HCT116 (cell line): ENCODE measurements at regions not wholly inside any gene's neighbourhood (a gene's known extent, or its start where the extent isn't known, plus 50 kb on each side); places are given as distances from the start of the nearest gene placed in this dataset.

ENCODE experiments used
- CEBPB ChIP-seq: IDR thresholded peaks from 2 replicates; pipeline ENCODE4 v1.6.1; 2012; ENCODE audit warnings: low read depth
- EZH2 ChIP-seq: fragments of 200-600 bp; sonication (generic); IDR thresholded peaks from 2 replicates; pipeline ENCODE4 v1.6.1; 2017; ENCODE audit warnings: antibody characterized with exemption, mixed run types
- FOSL1 ChIP-seq: IDR thresholded peaks from 2 replicates; pipeline ENCODE4 v1.6.1; 2012; ENCODE audit warnings: low read depth
- JUND ChIP-seq: IDR thresholded peaks from 2 replicates; pipeline ENCODE4 v1.6.1; 2012
- POLR2A ChIP-seq: IDR thresholded peaks from 2 replicates; pipeline ENCODE4 v1.7.0; 2011; ENCODE audit warnings: borderline replicate concordance; ENCODE audit not compliant: insufficient read depth, insufficient read length; ENCODE audit errors: extremely low read depth
- POLR2AphosphoS5 ChIP-seq: IDR thresholded peaks from 2 replicates; pipeline ENCODE4 v1.6.1; 2011; ENCODE audit warnings: mild to moderate bottlenecking, low read depth, low read length, moderate library complexity
- RAD21 ChIP-seq: IDR thresholded peaks from 2 replicates; pipeline ENCODE4 v1.6.1; 2012; ENCODE audit warnings: low read depth, mild to moderate bottlenecking
- SP1 ChIP-seq: IDR thresholded peaks from 2 replicates; pipeline ENCODE4 v1.6.1; 2012; ENCODE audit warnings: low read depth
- SRF ChIP-seq: IDR thresholded peaks from 2 replicates; pipeline ENCODE4 v1.6.1; 2012; ENCODE audit warnings: low read depth
- TCF7L2 ChIP-seq: IDR thresholded peaks from 2 replicates; pipeline ENCODE4 v1.7.0; 2011; ENCODE audit warnings: borderline replicate concordance, inconsistent platforms; ENCODE audit not compliant: insufficient read depth, insufficient read length; ENCODE audit errors: extremely low read depth
- YY1 ChIP-seq: IDR thresholded peaks from 2 replicates; pipeline ENCODE4 v1.6.1; 2011; ENCODE audit warnings: low read length, low read depth, moderate library complexity, mild to moderate bottlenecking; ENCODE audit not compliant: insufficient replicate concordance; ENCODE audit errors: extremely low read depth
- TF ChIP-seq, protein P1 (sequence below), 3 experiments: fragments of 200-600 bp in 1 of 3; sonication (generic) in 1 of 3; IDR thresholded peaks in 2 of 3; conservative IDR thresholded peaks in 1 of 3; 2 replicates each; pipeline ENCODE4 v1.5.1; 2012 to 2017; ENCODE audit warnings: low read depth in 2 of 3, low read length in 2 of 3, antibody characterized with exemption in 1 of 3, borderline replicate concordance in 1 of 3, control low read depth in 1 of 3, mild to moderate bottlenecking in 1 of 3, mixed read lengths in 1 of 3, mixed run types in 1 of 3, moderate library complexity in 1 of 3; ENCODE audit not compliant: insufficient read depth in 1 of 3
- TF ChIP-seq, protein P2 (sequence below): IDR thresholded peaks from 2 replicates; pipeline ENCODE4 v1.6.1; 2012

DNA sequence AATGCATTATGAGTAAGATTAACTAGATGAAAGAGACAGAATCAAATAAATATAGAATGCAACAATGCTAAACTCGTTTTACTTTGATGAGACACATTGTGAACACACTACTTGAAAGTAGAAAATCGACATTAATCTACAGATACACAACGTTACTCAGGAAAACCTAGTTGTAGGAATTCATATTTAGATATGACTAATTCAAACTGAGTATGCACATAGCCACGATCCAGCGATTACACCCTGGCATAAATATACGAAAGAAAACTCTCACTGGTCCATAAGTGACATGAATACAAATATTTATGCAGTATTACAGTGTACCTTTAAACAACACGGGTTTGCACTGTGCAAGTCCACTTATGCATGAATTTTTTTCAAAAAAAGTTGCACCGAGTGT lies 485.6 kb downstream of the TMX3 start:
- TF ChIP-seq FOSL1 (no peak), POLR2A (no peak), POLR2AphosphoS5 (no peak), EZH2 (no peak), YY1 (no peak), RAD21 (no peak), JUND (no peak), CEBPB (no peak), SP1 (no peak), SRF (no peak), TCF7L2 (no peak)
- TF ChIP-seq, protein P1, sequence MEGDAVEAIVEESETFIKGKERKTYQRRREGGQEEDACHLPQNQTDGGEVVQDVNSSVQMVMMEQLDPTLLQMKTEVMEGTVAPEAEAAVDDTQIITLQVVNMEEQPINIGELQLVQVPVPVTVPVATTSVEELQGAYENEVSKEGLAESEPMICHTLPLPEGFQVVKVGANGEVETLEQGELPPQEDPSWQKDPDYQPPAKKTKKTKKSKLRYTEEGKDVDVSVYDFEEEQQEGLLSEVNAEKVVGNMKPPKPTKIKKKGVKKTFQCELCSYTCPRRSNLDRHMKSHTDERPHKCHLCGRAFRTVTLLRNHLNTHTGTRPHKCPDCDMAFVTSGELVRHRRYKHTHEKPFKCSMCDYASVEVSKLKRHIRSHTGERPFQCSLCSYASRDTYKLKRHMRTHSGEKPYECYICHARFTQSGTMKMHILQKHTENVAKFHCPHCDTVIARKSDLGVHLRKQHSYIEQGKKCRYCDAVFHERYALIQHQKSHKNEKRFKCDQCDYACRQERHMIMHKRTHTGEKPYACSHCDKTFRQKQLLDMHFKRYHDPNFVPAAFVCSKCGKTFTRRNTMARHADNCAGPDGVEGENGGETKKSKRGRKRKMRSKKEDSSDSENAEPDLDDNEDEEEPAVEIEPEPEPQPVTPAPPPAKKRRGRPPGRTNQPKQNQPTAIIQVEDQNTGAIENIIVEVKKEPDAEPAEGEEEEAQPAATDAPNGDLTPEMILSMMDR (IDR thresholded peaks at IDR 0.05 in 2 of 3, conservative IDR thresholded peaks at IDR 0.05 in 1 of 3; ENCODE audit: borderline replicate concordance in 1 of 3, insufficient read depth in 1 of 3, low read depth in 2 of 3, low read length in 2 of 3): no peak
- TF ChIP-seq, protein P2, sequence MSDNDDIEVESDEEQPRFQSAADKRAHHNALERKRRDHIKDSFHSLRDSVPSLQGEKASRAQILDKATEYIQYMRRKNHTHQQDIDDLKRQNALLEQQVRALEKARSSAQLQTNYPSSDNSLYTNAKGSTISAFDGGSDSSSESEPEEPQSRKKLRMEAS: no peak
